GM18867 (cell line): ENCODE measurements at regions not wholly inside any gene's neighbourhood (a gene's known extent, or its start where the extent isn't known, plus 50 kb on each side); places are given as distances from the start of the nearest gene placed in this dataset.
"Not testable (repeated sequence)": the region's sequence is repeated elsewhere in the genome, so short reads cannot be mapped to it uniquely, and the experiment has no call there.

Experiments used
- ATAC-seq: cut with Tn5 transposase; IDR thresholded peaks from one replicate; pipeline ENCODE4 v1.9.1; 2021; ENCODE audit warnings: mild to moderate bottlenecking, moderate library complexity; ENCODE audit not compliant: unreplicated experiment

- no peak for ATAC-seq
Measured at GRCh38 chr4:57364255-57364654, 254.1 kb upstream of the IGFBP7 start.

GRCh38 chr4:57363346-57363745, 253.2 kb upstream of the IGFBP7 start:
- ATAC-seq, result no peak

- ATAC-seq, result no peak
Measured at GRCh38 chr4:57360681-57361080, 250.5 kb upstream of the IGFBP7 start.

- no peak for ATAC-seq
Measured at GRCh38 chr4:57355101-57355665, 245.0 kb upstream of the IGFBP7 start.

GRCh38 chr4:57351731-57352130, 241.5 kb upstream of the IGFBP7 start:
- no peak for ATAC-seq

GRCh38 chr4:57344296-57344695, 234.1 kb upstream of the IGFBP7 start:
- no peak for ATAC-seq

- no peak for ATAC-seq
Measured at GRCh38 chr4:57342411-57342810, 232.2 kb upstream of the IGFBP7 start.

- ATAC-seq, result not testable (repeated sequence)
Measured at GRCh38 chr4:57338861-57339260, 228.7 kb upstream of the IGFBP7 start.

- no peak for ATAC-seq
Measured at GRCh38 chr4:57333684-57334083, 223.5 kb upstream of the IGFBP7 start.

- ATAC-seq, result no peak
Measured at GRCh38 chr4:57331959-57332358, 221.8 kb upstream of the IGFBP7 start.

- no peak for ATAC-seq
Measured at GRCh38 chr4:57329279-57329678, 219.1 kb upstream of the IGFBP7 start.

GRCh38 chr4:57324673-57325307, 214.6 kb upstream of the IGFBP7 start:
- no peak for ATAC-seq

GRCh38 chr4:57320849-57321248, 210.7 kb upstream of the IGFBP7 start:
- ATAC-seq, result no peak

- no peak for ATAC-seq
Measured at GRCh38 chr4:57320217-57320616, 210.0 kb upstream of the IGFBP7 start.

- no peak for ATAC-seq
Measured at GRCh38 chr4:57318703-57319102, 208.5 kb upstream of the IGFBP7 start.

GRCh38 chr4:57314636-57315035, 204.5 kb upstream of the IGFBP7 start:
- ATAC-seq, result no peak

GRCh38 chr4:57312296-57312695, 202.1 kb upstream of the IGFBP7 start:
- ATAC-seq, result no peak

- no peak for ATAC-seq
Measured at GRCh38 chr4:57309658-57310057, 199.5 kb upstream of the IGFBP7 start.

GRCh38 chr4:57308301-57308700, 198.1 kb upstream of the IGFBP7 start:
- ATAC-seq, result no peak

- ATAC-seq, result no peak
Measured at GRCh38 chr4:57305836-57306235, 195.7 kb upstream of the IGFBP7 start.

- no peak for ATAC-seq
Measured at GRCh38 chr4:57303012-57303751, 193.0 kb upstream of the IGFBP7 start.

- not testable (repeated sequence) for ATAC-seq
Measured at GRCh38 chr4:57300300-57300699, 190.1 kb upstream of the IGFBP7 start.
